SIG-M5 (cell line): ENCODE measurements at regions not wholly inside any gene's neighbourhood (a gene's known extent, or its start where the extent isn't known, plus 50 kb on each side); places are given as distances from the start of the nearest gene placed in this dataset.

ENCODE experiments used
- DNase-seq: peaks from one replicate; lab custom pipeline; 2025; lab: John Stamatoyannopoulos, UW

GRCh38 chr5:54743581-54743980, 226.0 kb downstream of the SNX18 start:
- DNase-seq: no peak

GRCh38 chr5:54742417-54742891, 224.9 kb downstream of the SNX18 start:
- DNase-seq: no peak

- DNase-seq: no peak
Measured at GRCh38 chr5:54741711-54742110, 224.2 kb downstream of the SNX18 start.

- DNase-seq: no peak
Measured at GRCh38 chr5:54740141-54740540, 222.6 kb downstream of the SNX18 start.

GRCh38 chr5:54739371-54739770, 221.8 kb downstream of the SNX18 start:
- DNase-seq: no peak

- DNase-seq: no peak
Measured at GRCh38 chr5:54738973-54739367, 221.4 kb downstream of the SNX18 start.

- no peak for DNase-seq
Measured at GRCh38 chr5:54738118-54738972, 220.8 kb downstream of the SNX18 start.

- DNase-seq: no peak
Measured at GRCh38 chr5:54736003-54736797, 218.6 kb downstream of the SNX18 start.

- DNase-seq: no peak
Measured at GRCh38 chr5:54733101-54733500, 215.5 kb downstream of the SNX18 start.

GRCh38 chr5:54732108-54732507, 214.5 kb downstream of the SNX18 start:
- DNase-seq: no peak

- DNase-seq: no peak
Measured at GRCh38 chr5:54728588-54728915, 211.0 kb downstream of the SNX18 start.

- no peak for DNase-seq
Measured at GRCh38 chr5:54727874-54728587, 210.5 kb downstream of the SNX18 start.

GRCh38 chr5:54725391-54726280, 208.1 kb downstream of the SNX18 start:
- DNase-seq: no peak

- DNase-seq: no peak
Measured at GRCh38 chr5:54722846-54723433, 205.4 kb downstream of the SNX18 start.

- DNase-seq: no peak
Measured at GRCh38 chr5:54721951-54722654, 204.5 kb downstream of the SNX18 start.

- DNase-seq: no peak
Measured at GRCh38 chr5:54721116-54721515, 203.6 kb downstream of the SNX18 start.

GRCh38 chr5:54720341-54720740, 202.8 kb downstream of the SNX18 start:
- no peak for DNase-seq

GRCh38 chr5:54719384-54720283, 202.1 kb downstream of the SNX18 start:
- no peak for DNase-seq

GRCh38 chr5:54718656-54719055, 201.1 kb downstream of the SNX18 start:
- DNase-seq: no peak
